ENCODE measurements at regions not wholly inside any gene's neighbourhood (a gene's known extent, or its start where the extent isn't known, plus 50 kb on each side); places are given as distances from the start of the nearest gene placed in this dataset.

DNA sequence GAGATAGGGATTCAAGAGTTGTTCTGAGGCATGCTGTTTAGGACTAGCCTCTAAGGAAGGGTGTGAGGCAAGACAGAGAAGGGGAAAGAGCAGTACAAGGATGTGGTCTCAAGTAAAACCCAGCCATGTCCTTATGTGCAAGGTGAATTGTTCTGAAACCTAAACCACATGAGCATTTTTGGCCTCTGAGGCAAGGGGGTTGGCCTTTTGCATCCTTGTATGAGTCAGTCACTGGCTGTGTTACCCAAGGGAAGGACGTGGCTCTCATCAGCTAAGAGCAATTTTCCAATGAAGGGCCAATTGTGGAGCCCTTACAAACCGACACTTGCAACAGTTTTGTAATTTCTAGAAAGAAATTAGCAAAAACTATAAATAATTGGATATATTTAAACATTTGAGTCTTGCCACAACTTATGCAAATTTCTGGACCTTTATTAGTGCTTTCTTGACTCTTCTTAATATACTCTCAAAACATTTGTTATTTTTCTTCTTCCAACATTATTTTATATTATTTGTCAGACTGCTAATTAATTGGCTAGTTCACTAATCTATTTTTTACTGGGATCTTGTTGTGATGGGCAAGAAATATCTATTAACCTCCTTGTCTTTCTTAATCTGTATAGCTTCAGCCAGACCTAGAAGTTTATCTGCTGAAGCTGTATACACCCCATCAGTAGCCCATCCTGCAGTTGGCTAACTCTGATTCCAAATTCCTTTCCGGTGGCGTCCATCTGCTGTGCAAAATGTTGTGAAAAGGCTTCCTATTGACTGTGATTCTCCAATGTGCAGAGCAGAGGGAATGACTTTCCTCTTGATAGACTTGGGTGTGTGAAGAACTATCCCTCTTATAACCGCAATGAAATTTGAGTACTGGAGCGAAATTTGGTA lies 97.7 kb upstream of the P2RY1 start:
- no peak for TF ChIP-seq GATA2 (IDR thresholded peaks at IDR 0.05; ENCODE audit: low read depth, low read length)
- no peak for TF ChIP-seq GATA3 (IDR thresholded peaks at IDR 0.05; ENCODE audit: low read depth, low read length)

Data from SH-SY5Y (cell line).